HCT116 (cell line): ENCODE measurements at regions not wholly inside any gene's neighbourhood (a gene's known extent, or its start where the extent isn't known, plus 50 kb on each side); places are given as distances from the start of the nearest gene placed in this dataset.

ENCODE experiments used
- CBX3 ChIP-seq: IDR thresholded peaks from 2 replicates; pipeline ENCODE4 v1.6.1; 2012; ENCODE audit warnings: low read depth
- CTCF ChIP-seq, 3 experiments: fragments of 200-600 bp in 1 of 3; sonication (generic) in 1 of 3; IDR thresholded peaks in 2 of 3; conservative IDR thresholded peaks in 1 of 3; 2 replicates each; pipeline ENCODE4 v1.5.1; 2012 to 2017; ENCODE audit warnings: low read depth in 2 of 3, low read length in 2 of 3, antibody characterized with exemption in 1 of 3, borderline replicate concordance in 1 of 3, control low read depth in 1 of 3, mild to moderate bottlenecking in 1 of 3, mixed read lengths in 1 of 3, mixed run types in 1 of 3, moderate library complexity in 1 of 3; ENCODE audit not compliant: insufficient read depth in 1 of 3
- EZH2 ChIP-seq: fragments of 200-600 bp; sonication (generic); IDR thresholded peaks from 2 replicates; pipeline ENCODE4 v1.6.1; 2017; ENCODE audit warnings: antibody characterized with exemption, mixed run types
- JUND ChIP-seq: IDR thresholded peaks from 2 replicates; pipeline ENCODE4 v1.6.1; 2012
- MAX ChIP-seq: IDR thresholded peaks from 2 replicates; pipeline ENCODE4 v1.6.1; 2012
- POLR2A ChIP-seq: IDR thresholded peaks from 2 replicates; pipeline ENCODE4 v1.7.0; 2011; ENCODE audit warnings: borderline replicate concordance; ENCODE audit not compliant: insufficient read depth, insufficient read length; ENCODE audit errors: extremely low read depth
- RAD21 ChIP-seq: IDR thresholded peaks from 2 replicates; pipeline ENCODE4 v1.6.1; 2012; ENCODE audit warnings: low read depth, mild to moderate bottlenecking
- SRF ChIP-seq: IDR thresholded peaks from 2 replicates; pipeline ENCODE4 v1.6.1; 2012; ENCODE audit warnings: low read depth
- YY1 ChIP-seq: IDR thresholded peaks from 2 replicates; pipeline ENCODE4 v1.6.1; 2011; ENCODE audit warnings: low read length, low read depth, moderate library complexity, mild to moderate bottlenecking; ENCODE audit not compliant: insufficient replicate concordance; ENCODE audit errors: extremely low read depth
- TF ChIP-seq, protein P1 (sequence below): IDR thresholded peaks from 2 replicates; pipeline ENCODE4 v1.6.1; 2012; ENCODE audit warnings: low read depth
- TF ChIP-seq, protein P2 (sequence below): IDR thresholded peaks from 2 replicates; pipeline ENCODE4 v1.6.1; 2011; ENCODE audit warnings: mild to moderate bottlenecking, low read length, moderate library complexity; ENCODE audit not compliant: insufficient replicate concordance; ENCODE audit errors: extremely low read depth

GRCh38 chr13:33725340-33725739, 92.6 kb upstream of the RFC3 start:
- TF ChIP-seq SRF, result no peak
- no peak for TF ChIP-seq YY1
- TF ChIP-seq POLR2A, result no peak
- TF ChIP-seq RAD21, result no peak
- TF ChIP-seq CTCF (IDR thresholded peaks at IDR 0.05 in 2 of 3, conservative IDR thresholded peaks at IDR 0.05 in 1 of 3; ENCODE audit: borderline replicate concordance in 1 of 3, insufficient read depth in 1 of 3, low read depth in 2 of 3, low read length in 2 of 3), result no peak
- TF ChIP-seq, protein P1, sequence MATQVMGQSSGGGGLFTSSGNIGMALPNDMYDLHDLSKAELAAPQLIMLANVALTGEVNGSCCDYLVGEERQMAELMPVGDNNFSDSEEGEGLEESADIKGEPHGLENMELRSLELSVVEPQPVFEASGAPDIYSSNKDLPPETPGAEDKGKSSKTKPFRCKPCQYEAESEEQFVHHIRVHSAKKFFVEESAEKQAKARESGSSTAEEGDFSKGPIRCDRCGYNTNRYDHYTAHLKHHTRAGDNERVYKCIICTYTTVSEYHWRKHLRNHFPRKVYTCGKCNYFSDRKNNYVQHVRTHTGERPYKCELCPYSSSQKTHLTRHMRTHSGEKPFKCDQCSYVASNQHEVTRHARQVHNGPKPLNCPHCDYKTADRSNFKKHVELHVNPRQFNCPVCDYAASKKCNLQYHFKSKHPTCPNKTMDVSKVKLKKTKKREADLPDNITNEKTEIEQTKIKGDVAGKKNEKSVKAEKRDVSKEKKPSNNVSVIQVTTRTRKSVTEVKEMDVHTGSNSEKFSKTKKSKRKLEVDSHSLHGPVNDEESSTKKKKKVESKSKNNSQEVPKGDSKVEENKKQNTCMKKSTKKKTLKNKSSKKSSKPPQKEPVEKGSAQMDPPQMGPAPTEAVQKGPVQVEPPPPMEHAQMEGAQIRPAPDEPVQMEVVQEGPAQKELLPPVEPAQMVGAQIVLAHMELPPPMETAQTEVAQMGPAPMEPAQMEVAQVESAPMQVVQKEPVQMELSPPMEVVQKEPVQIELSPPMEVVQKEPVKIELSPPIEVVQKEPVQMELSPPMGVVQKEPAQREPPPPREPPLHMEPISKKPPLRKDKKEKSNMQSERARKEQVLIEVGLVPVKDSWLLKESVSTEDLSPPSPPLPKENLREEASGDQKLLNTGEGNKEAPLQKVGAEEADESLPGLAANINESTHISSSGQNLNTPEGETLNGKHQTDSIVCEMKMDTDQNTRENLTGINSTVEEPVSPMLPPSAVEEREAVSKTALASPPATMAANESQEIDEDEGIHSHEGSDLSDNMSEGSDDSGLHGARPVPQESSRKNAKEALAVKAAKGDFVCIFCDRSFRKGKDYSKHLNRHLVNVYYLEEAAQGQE, result no peak
- TF ChIP-seq JUND, result no peak
- no peak for TF ChIP-seq MAX
- TF ChIP-seq CBX3, result no peak
- TF ChIP-seq EZH2, result no peak
- TF ChIP-seq, protein P2, sequence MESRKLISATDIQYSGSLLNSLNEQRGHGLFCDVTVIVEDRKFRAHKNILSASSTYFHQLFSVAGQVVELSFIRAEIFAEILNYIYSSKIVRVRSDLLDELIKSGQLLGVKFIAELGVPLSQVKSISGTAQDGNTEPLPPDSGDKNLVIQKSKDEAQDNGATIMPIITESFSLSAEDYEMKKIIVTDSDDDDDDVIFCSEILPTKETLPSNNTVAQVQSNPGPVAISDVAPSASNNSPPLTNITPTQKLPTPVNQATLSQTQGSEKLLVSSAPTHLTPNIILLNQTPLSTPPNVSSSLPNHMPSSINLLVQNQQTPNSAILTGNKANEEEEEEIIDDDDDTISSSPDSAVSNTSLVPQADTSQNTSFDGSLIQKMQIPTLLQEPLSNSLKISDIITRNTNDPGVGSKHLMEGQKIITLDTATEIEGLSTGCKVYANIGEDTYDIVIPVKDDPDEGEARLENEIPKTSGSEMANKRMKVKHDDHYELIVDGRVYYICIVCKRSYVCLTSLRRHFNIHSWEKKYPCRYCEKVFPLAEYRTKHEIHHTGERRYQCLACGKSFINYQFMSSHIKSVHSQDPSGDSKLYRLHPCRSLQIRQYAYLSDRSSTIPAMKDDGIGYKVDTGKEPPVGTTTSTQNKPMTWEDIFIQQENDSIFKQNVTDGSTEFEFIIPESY, result no peak
